SIG-M5 treated with dmso at 0.1 percent for 504 hours (cell line): ENCODE measurements at regions not wholly inside any gene's neighbourhood (a gene's known extent, or its start where the extent isn't known, plus 50 kb on each side); places are given as distances from the start of the nearest gene placed in this dataset.

Source experiments
- DNase-seq: peaks from one replicate; lab custom pipeline; 2025; ENCODE audit not compliant: unreplicated experiment; lab: John Stamatoyannopoulos, UW

- peak; percentile 84 for DNase-seq
Observed at GRCh38 chr15:66832664-66833063, 130.6 kb downstream of the SMAD6 start.

GRCh38 chr15:66833371-66833770, 131.3 kb downstream of the SMAD6 start:
- DNase-seq = no peak

GRCh38 chr15:66833803-66834202, 131.8 kb downstream of the SMAD6 start:
- DNase-seq = no peak

- peak; percentile 74 for DNase-seq
Observed at GRCh38 chr15:66834881-66835878, 133.1 kb downstream of the SMAD6 start.

GRCh38 chr15:66836231-66837030, 134.4 kb downstream of the SMAD6 start:
- no peak for DNase-seq

- DNase-seq = no peak
Observed at GRCh38 chr15:66838202-66838601, 136.2 kb downstream of the SMAD6 start.

- peak; percentile 40 for DNase-seq
Observed at GRCh38 chr15:66838671-66839239, 136.7 kb downstream of the SMAD6 start.

- DNase-seq = no peak
Observed at GRCh38 chr15:66839506-66840112, 137.6 kb downstream of the SMAD6 start.

GRCh38 chr15:66840615-66841390, 138.8 kb downstream of the SMAD6 start:
- peak; percentile 31 for DNase-seq

GRCh38 chr15:66841953-66842681, 140.1 kb downstream of the SMAD6 start:
- peak; percentile 35 for DNase-seq

GRCh38 chr15:66842710-66843441, 140.8 kb downstream of the SMAD6 start:
- DNase-seq = peak; percentile 45

GRCh38 chr15:66843581-66843980, 141.5 kb downstream of the SMAD6 start:
- no peak for DNase-seq

GRCh38 chr15:66844041-66844746, 142.2 kb downstream of the SMAD6 start:
- no peak for DNase-seq

GRCh38 chr15:66844747-66845145, 142.7 kb downstream of the SMAD6 start:
- no peak for DNase-seq

GRCh38 chr15:66845266-66845785, 143.3 kb downstream of the SMAD6 start:
- no peak for DNase-seq

GRCh38 chr15:66846031-66846430, 144.0 kb downstream of the SMAD6 start:
- no peak for DNase-seq

- DNase-seq = no peak
Observed at GRCh38 chr15:66846811-66847210, 144.8 kb downstream of the SMAD6 start.

GRCh38 chr15:66847565-66847991, 145.5 kb downstream of the SMAD6 start:
- DNase-seq = no peak
